ENCODE measurements at regions not wholly inside any gene's neighbourhood (a gene's known extent, or its start where the extent isn't known, plus 50 kb on each side); places are given as distances from the start of the nearest gene placed in this dataset.

DNA sequence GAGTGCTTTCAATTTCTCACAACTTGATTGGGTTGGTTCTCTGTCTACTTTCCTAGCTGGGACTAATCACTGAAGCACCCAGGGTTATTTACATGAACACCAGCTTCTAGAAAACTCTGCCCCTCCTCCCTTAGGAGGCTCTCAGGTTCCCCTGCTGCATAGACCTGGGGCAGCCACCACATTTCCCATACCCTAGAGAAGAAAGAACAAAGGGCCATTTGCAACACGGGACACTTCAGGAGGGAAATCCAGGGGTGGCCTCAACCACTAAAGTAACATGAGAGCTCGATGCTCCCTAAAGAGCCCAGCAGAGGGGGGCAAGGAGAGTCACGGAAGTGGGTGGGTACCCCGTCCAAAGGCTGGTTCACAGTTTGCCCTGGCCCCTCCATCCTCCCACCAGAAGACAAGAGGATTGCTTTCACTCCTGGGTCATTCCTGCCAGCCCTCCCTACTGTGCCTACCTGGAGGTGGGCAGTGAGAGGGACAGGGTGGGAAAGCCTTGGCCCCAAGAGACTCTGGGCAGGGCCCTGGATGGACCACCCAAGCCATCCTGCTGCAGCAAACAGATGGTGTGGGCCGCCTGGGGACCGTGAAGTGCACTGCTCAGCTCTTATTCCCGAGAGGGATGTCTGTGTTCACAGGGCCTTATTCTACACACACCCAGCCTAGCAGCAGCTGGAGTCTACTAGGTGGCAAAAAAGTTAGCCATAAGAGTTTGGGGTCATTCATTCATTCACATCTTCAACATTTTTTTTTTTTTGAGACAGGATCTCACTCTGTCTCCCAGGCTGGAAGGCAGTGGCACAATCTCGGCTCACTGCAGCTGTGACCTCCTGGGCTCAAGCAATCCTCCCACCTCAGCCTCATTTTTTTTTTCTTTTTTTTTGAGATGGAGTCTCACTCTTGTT is 392.1 kb downstream of the SOX9 start:
- Mint-ChIP-seq H3K36me3 (ENCODE audit: insufficient read depth, unreplicated experiment) (peaks cover 19% of the 10 kb centered on the region), H3K4me1 (ENCODE audit: insufficient read depth, unreplicated experiment) (peaks cover 46% of the 10 kb centered on the region), H3K27me3 (ENCODE audit: insufficient read depth, unreplicated experiment) (no peaks in the 10 kb centered on the region), H3K9me3 (ENCODE audit: unreplicated experiment) (no peaks in the 10 kb centered on the region), H3K27ac (ENCODE audit: low read depth, unreplicated experiment) (no peak overlapping the region), H3K4me3 (ENCODE audit: unreplicated experiment) (no peak overlapping the region)
- no peak for DNase-seq (ENCODE audit: unreplicated experiment)
- intact Hi-C loops (cut with micrococcal nuclease), result no loop called here
- no TSS peak for BruUV-seq (replicated peaks)
- ChIA-PET CTCF (interaction anchor here (1.6 kb wide), 1 partner anchor 27 kb away, joined by 4 read pairs; no protein-coding TSS in a partner anchor), POLR2A (interaction anchor here (0.6 kb wide), 1 partner anchor 77 kb away, joined by 5 read pairs; no protein-coding TSS in a partner anchor)
- TF ChIP-seq, protein P1, sequence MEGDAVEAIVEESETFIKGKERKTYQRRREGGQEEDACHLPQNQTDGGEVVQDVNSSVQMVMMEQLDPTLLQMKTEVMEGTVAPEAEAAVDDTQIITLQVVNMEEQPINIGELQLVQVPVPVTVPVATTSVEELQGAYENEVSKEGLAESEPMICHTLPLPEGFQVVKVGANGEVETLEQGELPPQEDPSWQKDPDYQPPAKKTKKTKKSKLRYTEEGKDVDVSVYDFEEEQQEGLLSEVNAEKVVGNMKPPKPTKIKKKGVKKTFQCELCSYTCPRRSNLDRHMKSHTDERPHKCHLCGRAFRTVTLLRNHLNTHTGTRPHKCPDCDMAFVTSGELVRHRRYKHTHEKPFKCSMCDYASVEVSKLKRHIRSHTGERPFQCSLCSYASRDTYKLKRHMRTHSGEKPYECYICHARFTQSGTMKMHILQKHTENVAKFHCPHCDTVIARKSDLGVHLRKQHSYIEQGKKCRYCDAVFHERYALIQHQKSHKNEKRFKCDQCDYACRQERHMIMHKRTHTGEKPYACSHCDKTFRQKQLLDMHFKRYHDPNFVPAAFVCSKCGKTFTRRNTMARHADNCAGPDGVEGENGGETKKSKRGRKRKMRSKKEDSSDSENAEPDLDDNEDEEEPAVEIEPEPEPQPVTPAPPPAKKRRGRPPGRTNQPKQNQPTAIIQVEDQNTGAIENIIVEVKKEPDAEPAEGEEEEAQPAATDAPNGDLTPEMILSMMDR (IDR thresholded peaks at IDR 0.05; ENCODE audit: unreplicated experiment), result no peak

DNA sequence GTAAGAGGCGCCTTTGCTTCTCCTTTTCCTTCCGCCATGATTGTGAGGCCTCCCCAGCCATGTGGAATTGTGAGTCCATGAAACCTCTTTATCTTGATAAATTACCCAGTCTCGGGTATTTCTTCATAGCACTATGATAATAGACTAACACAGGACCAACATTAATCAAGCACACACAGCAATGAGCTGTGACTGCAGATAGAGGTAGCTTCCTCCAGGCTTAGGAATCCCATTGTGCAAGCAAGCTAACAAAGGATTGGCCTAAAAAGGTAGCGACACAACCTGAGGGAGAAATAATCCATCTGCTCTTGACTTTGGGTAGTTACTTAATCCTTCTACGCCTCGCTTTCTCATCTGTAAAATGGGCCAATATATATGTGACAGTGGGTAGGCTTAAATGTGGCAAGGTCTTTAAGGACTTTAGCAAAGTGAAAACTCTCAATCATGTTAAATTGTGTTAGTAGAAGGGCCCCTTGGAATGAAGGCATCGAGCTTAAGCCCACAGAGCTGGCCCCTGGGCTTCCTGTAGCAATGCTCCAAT is 393.6 kb downstream of the SOX9 start:
- no peak for DNase-seq (ENCODE audit: unreplicated experiment)
- Mint-ChIP-seq H3K27ac (ENCODE audit: low read depth, unreplicated experiment) (no peak overlapping the region), H3K36me3 (ENCODE audit: insufficient read depth, unreplicated experiment) (peaks cover 27% of the 10 kb centered on the region), H3K4me1 (ENCODE audit: insufficient read depth, unreplicated experiment) (peaks cover 44% of the 10 kb centered on the region), H3K4me3 (ENCODE audit: unreplicated experiment) (no peak overlapping the region), H3K9me3 (ENCODE audit: unreplicated experiment) (no peaks in the 10 kb centered on the region), H3K27me3 (ENCODE audit: insufficient read depth, unreplicated experiment) (no peaks in the 10 kb centered on the region)
- intact Hi-C loops (cut with micrococcal nuclease), result no loop called here
- TF ChIP-seq, protein P1 (IDR thresholded peaks at IDR 0.05; ENCODE audit: unreplicated experiment), result no peak
- no TSS peak for BruUV-seq (replicated peaks)
- CTCF ChIA-PET, result interaction anchor here (0.7 to 1.2 kb wide), 3 partner anchors 22 to 1747 kb away, joined by 3 to 4 read pairs (median 3); no protein-coding TSS in a partner anchor
- POLR2A ChIA-PET, result no interaction called here

DNA sequence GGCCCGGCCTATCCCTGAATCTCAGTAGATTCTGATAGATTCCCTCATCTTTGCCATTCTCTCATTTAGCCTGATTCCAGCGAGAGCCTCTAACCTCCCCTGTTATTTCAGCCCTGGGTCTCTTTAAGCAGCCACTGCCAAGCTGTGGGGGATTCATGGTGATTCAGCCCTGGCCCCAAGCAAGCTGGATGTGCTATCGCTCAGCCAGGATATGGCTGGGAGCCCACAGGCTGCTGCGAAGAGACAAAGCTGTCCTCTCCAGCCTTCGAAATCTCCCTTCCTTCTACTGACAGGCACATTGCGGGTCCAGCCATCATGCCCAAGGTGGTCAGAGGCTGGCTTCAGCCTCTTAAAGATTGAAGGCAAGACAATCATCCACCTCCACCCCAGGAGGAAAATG is 394.1 kb downstream of the SOX9 start:
- ChIA-PET CTCF (interaction anchor here (0.7 to 1.2 kb wide), 3 partner anchors 21 to 1748 kb away, joined by 3 to 4 read pairs (median 3); no protein-coding TSS in a partner anchor), POLR2A (no interaction called here)
- intact Hi-C loops (cut with micrococcal nuclease), result no loop called here
- no peaks in the 10 kb centered on the region for H3K27me3 Mint-ChIP-seq (ENCODE audit: insufficient read depth, unreplicated experiment)
- DNase-seq (ENCODE audit: unreplicated experiment), result no peak
- H3K9me3 Mint-ChIP-seq (ENCODE audit: unreplicated experiment), result no peaks in the 10 kb centered on the region
- peaks cover 24% of the 10 kb centered on the region for H3K36me3 Mint-ChIP-seq (ENCODE audit: insufficient read depth, unreplicated experiment)
- no TSS peak for BruUV-seq (replicated peaks)
- H3K27ac Mint-ChIP-seq (ENCODE audit: low read depth, unreplicated experiment), result no peak overlapping the region
- no peak overlapping the region for H3K4me3 Mint-ChIP-seq (ENCODE audit: unreplicated experiment)
- peaks cover 44% of the 10 kb centered on the region for H3K4me1 Mint-ChIP-seq (ENCODE audit: insufficient read depth, unreplicated experiment)
- TF ChIP-seq, protein P1 (IDR thresholded peaks at IDR 0.05; ENCODE audit: unreplicated experiment), result no peak

DNA sequence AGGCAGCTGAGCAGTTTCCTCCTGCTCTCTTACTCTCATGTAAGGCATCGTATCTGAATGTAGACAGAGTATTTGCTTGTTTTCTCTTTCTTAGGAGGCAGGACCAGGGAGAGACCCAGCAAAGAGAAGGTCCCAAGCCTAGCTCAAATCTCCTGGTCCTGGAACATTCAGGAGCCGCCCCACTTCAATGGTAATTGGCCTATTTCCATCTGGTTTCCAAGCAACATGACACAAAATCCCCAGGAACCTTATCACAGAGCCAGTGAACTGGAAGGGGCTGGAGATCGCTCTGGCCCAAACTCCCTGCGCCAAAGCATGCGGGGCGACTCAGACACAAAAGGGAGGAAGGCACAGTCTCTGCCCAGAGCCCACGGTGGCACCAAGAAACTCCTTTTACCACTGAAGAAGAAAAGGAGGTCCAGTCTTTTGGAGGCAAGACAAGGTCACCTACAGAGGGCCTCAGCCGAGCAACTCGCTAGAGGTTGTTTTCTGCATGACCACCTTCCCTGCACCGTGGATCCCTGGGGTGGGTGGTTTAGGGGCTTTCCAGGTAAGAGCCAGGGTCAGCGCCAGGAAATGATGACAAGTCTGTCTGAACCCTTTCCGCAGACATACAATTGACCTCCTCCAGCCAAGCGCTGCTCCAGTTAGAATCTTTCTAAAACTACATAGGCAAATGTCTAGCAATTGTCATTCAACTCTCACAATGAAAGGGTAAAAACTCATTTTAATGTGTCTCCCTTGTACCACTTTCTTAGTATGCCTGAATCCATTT is 394.7 kb downstream of the SOX9 start:
- no peaks in the 10 kb centered on the region for H3K9me3 Mint-ChIP-seq (ENCODE audit: unreplicated experiment)
- CTCF ChIA-PET, result interaction anchor here (0.9 to 1.2 kb wide), 2 partner anchors 21 to 1748 kb away, joined by 3 to 4 read pairs; no protein-coding TSS in a partner anchor
- peaks cover 42% of the 10 kb centered on the region for H3K4me1 Mint-ChIP-seq (ENCODE audit: insufficient read depth, unreplicated experiment)
- no peaks in the 10 kb centered on the region for H3K27me3 Mint-ChIP-seq (ENCODE audit: insufficient read depth, unreplicated experiment)
- TF ChIP-seq, protein P1 (IDR thresholded peaks at IDR 0.05; ENCODE audit: unreplicated experiment), result no peak
- intact Hi-C loops (cut with micrococcal nuclease), result no loop called here
- no peak overlapping the region for H3K27ac Mint-ChIP-seq (ENCODE audit: low read depth, unreplicated experiment)
- DNase-seq (ENCODE audit: unreplicated experiment), result no peak
- POLR2A ChIA-PET, result no interaction called here
- H3K4me3 Mint-ChIP-seq (ENCODE audit: unreplicated experiment), result no peak overlapping the region
- no TSS peak for BruUV-seq (replicated peaks)
- peaks cover 25% of the 10 kb centered on the region for H3K36me3 Mint-ChIP-seq (ENCODE audit: insufficient read depth, unreplicated experiment)
